ENCODE measurements at regions not wholly inside any gene's neighbourhood (a gene's known extent, or its start where the extent isn't known, plus 50 kb on each side); places are given as distances from the start of the nearest gene placed in this dataset.

- in situ Hi-C loops (cut with HindIII; ENCODE audit: low pct_ligation_motif_present, low sequenced_read_pairs): no loop called here
- TF ChIP-seq CTCF (IDR thresholded peaks at IDR 0.05; ENCODE audit: low read depth, low read length, missing control alignments): no peak
- Histone ChIP-seq H3K4me3 (ENCODE audit: low read depth, low read length) (no peak overlapping the region), H3K27ac (no peak overlapping the region), H3K27me3 (replicated peaks) (no peaks in the 10 kb centered on the region), H3K36me3 (replicated peaks) (no peaks in the 10 kb centered on the region)
- no peak for DNase-seq
Measured at GRCh38 chr6:99064834-99065233, 117.1 kb upstream of the FBXL4 start.

GRCh38 chr6:99036672-99037071 is 88.9 kb upstream of the FBXL4 start:
- no peak for TF ChIP-seq CTCF (IDR thresholded peaks at IDR 0.05; ENCODE audit: low read depth, low read length, missing control alignments)
- Histone ChIP-seq H3K4me3 (ENCODE audit: low read depth, low read length) (no peak overlapping the region), H3K27ac (no peak overlapping the region), H3K36me3 (replicated peaks) (no peaks in the 10 kb centered on the region), H3K27me3 (replicated peaks) (no peaks in the 10 kb centered on the region)
- DNase-seq: no peak
- in situ Hi-C loops (cut with HindIII; ENCODE audit: low pct_ligation_motif_present, low sequenced_read_pairs): no loop called here

GRCh38 chr6:99032396-99032795 is 84.7 kb upstream of the FBXL4 start:
- in situ Hi-C loops (cut with HindIII; ENCODE audit: low pct_ligation_motif_present, low sequenced_read_pairs): no loop called here
- Histone ChIP-seq H3K27me3 (replicated peaks) (no peaks in the 10 kb centered on the region), H3K36me3 (replicated peaks) (no peaks in the 10 kb centered on the region), H3K4me3 (ENCODE audit: low read depth, low read length) (no peak overlapping the region), H3K27ac (no peak overlapping the region)
- DNase-seq: no peak
- TF ChIP-seq CTCF (IDR thresholded peaks at IDR 0.05; ENCODE audit: low read depth, low read length, missing control alignments): no peak

GRCh38 chr6:99031957-99032356 is 84.2 kb upstream of the FBXL4 start:
- Histone ChIP-seq H3K27me3 (replicated peaks) (no peaks in the 10 kb centered on the region), H3K4me3 (ENCODE audit: low read depth, low read length) (no peak overlapping the region), H3K27ac (no peak overlapping the region), H3K36me3 (replicated peaks) (no peaks in the 10 kb centered on the region)
- in situ Hi-C loops (cut with HindIII; ENCODE audit: low pct_ligation_motif_present, low sequenced_read_pairs): no loop called here
- TF ChIP-seq CTCF (IDR thresholded peaks at IDR 0.05; ENCODE audit: low read depth, low read length, missing control alignments): no peak
- no peak for DNase-seq

- no peak for DNase-seq
- in situ Hi-C loops (cut with HindIII; ENCODE audit: low pct_ligation_motif_present, low sequenced_read_pairs): no loop called here
- H3K36me3 ChIP-seq (replicated peaks): no peaks in the 10 kb centered on the region
- no peak for TF ChIP-seq CTCF (IDR thresholded peaks at IDR 0.05; ENCODE audit: low read depth, low read length, missing control alignments)
- no peak overlapping the region for H3K4me3 ChIP-seq (ENCODE audit: low read depth, low read length)
- H3K27me3 ChIP-seq (replicated peaks): no peaks in the 10 kb centered on the region
- H3K27ac ChIP-seq: no peak overlapping the region
Measured at GRCh38 chr6:99030915-99031314, 83.2 kb upstream of the FBXL4 start.

- in situ Hi-C loops (cut with HindIII; ENCODE audit: low pct_ligation_motif_present, low sequenced_read_pairs): no loop called here
- no peak for DNase-seq
- Histone ChIP-seq H3K4me3 (ENCODE audit: low read depth, low read length) (no peak overlapping the region), H3K36me3 (replicated peaks) (no peaks in the 10 kb centered on the region), H3K27ac (no peak overlapping the region), H3K27me3 (replicated peaks) (no peaks in the 10 kb centered on the region)
- no peak for TF ChIP-seq CTCF (IDR thresholded peaks at IDR 0.05; ENCODE audit: low read depth, low read length, missing control alignments)
Measured at GRCh38 chr6:99026135-99026534, 78.4 kb upstream of the FBXL4 start.
